MM.1S (cell line): ENCODE measurements at regions not wholly inside any gene's neighbourhood (a gene's known extent, or its start where the extent isn't known, plus 50 kb on each side); places are given as distances from the start of the nearest gene placed in this dataset.

Experiments
- DNase-seq: peaks from one replicate; pipeline ENCODE4 v3.0.0-alpha.2; 2015
- H2AFZ ChIP-seq: fragments of 300-600 bp; sonication (generic); 2 replicates; pipeline ENCODE4 v1.6.0; 2016; ENCODE audit warnings: antibody characterized with exemption, low read length
- H3F3A ChIP-seq: fragments of 300-600 bp; sonication (generic); 2 replicates; pipeline ENCODE4 v1.6.1; 2016; ENCODE audit warnings: mild to moderate bottlenecking, antibody characterized with exemption, low read length, moderate library complexity, mixed read lengths; ENCODE audit not compliant: insufficient read depth
- H3K27ac ChIP-seq: fragments of 300-600 bp; sonication (generic); 2 replicates; pipeline ENCODE4 v1.5.1; 2016; ENCODE audit warnings: mild to moderate bottlenecking, low read length
- H3K27me3 ChIP-seq: fragments of 300-600 bp; sonication (generic); replicated peaks from 2 replicates; pipeline ENCODE4 v1.6.0; 2016; ENCODE audit warnings: low read length; ENCODE audit not compliant: insufficient read depth
- H3K36me3 ChIP-seq: fragments of 300-600 bp; sonication (generic); replicated peaks from 2 replicates; pipeline ENCODE4 v1.6.1; 2016; ENCODE audit warnings: mild to moderate bottlenecking, low read length, mixed read lengths; ENCODE audit not compliant: insufficient read depth
- H3K4me1 ChIP-seq: fragments of 300-600 bp; sonication (generic); 2 replicates; pipeline ENCODE4 v1.6.1; 2016; ENCODE audit warnings: low read length, mixed read lengths
- H3K4me2 ChIP-seq: fragments of 300-600 bp; sonication (generic); 2 replicates; pipeline ENCODE4 v1.6.0; 2016; ENCODE audit warnings: low read depth, low read length
- H3K4me3 ChIP-seq: fragments of 300-600 bp; sonication (generic); 2 replicates; pipeline ENCODE4 v1.5.1; 2016; ENCODE audit warnings: low read length, mixed read lengths
- H3K79me2 ChIP-seq: fragments of 300-600 bp; sonication (generic); 2 replicates; pipeline ENCODE4 v1.6.1; 2016; ENCODE audit warnings: mixed run types, low read length, mixed read lengths
- H3K9ac ChIP-seq: fragments of 300-600 bp; sonication (generic); 2 replicates; pipeline ENCODE4 v1.6.1; 2016; ENCODE audit warnings: low read length, mixed read lengths
- H3K9me2 ChIP-seq: fragments of 300-600 bp; sonication (generic); replicated peaks from 2 replicates; pipeline ENCODE4 v1.6.1; 2016; ENCODE audit warnings: mild to moderate bottlenecking, low read length, mixed read lengths; ENCODE audit not compliant: insufficient read depth
- H3K9me3 ChIP-seq: fragments of 300-600 bp; sonication (generic); replicated peaks from 2 replicates; pipeline ENCODE4 v1.6.1; 2016; ENCODE audit warnings: mild to moderate bottlenecking, low read length, mixed read lengths; ENCODE audit not compliant: insufficient read depth
- H4K20me1 ChIP-seq: fragments of 300-600 bp; sonication (generic); 2 replicates; pipeline ENCODE4 v1.6.1; 2016; ENCODE audit warnings: mild to moderate bottlenecking, low read length, moderate library complexity, mixed read lengths; ENCODE audit not compliant: insufficient read depth
- CTCF ChIP-seq: fragments of 300-600 bp; sonication (generic); IDR thresholded peaks from 2 replicates; pipeline ENCODE4 v1.5.1; 2016; ENCODE audit warnings: antibody characterized with exemption, low read length, mixed read lengths
- EZH2 ChIP-seq: fragments of 300-600 bp; sonication (generic); optimal IDR thresholded peaks from 2 replicates; pipeline ENCODE3; 2017; ENCODE audit warnings: low read depth, mild to moderate bottlenecking, antibody characterized with exemption, low read length, mixed read lengths
- EZH2phosphoT487 ChIP-seq: fragments of 300-600 bp; sonication (generic); IDR thresholded peaks from 2 replicates; pipeline ENCODE4 v1.6.1; 2018; ENCODE audit warnings: antibody characterized with exemption, low read length

- Histone ChIP-seq H3K36me3 (no peaks in the 10 kb centered on the region), H3K9me2 (no peaks in the 10 kb centered on the region), H3F3A (no peaks in the 10 kb centered on the region), H3K4me3 (no peak overlapping the region), H3K27me3 (no peaks in the 10 kb centered on the region), H2AFZ (no peak overlapping the region), H3K4me1 (no peaks in the 10 kb centered on the region), H4K20me1 (no peaks in the 10 kb centered on the region), H3K9me3 (no peaks in the 10 kb centered on the region), H3K4me2 (no peak overlapping the region), H3K9ac (no peak overlapping the region), H3K79me2 (no peaks in the 10 kb centered on the region), H3K27ac (no peak overlapping the region)
- no peak for DNase-seq
- no peak for TF ChIP-seq EZH2phosphoT487
- TF ChIP-seq CTCF = no peak
- no peak for TF ChIP-seq EZH2
Measured at GRCh38 chr7:54678763-54679489, 80.1 kb downstream of the SEC61G start.

GRCh38 chr7:54674891-54675290, 84.1 kb downstream of the SEC61G start:
- Histone ChIP-seq H3K9me3 (no peaks in the 10 kb centered on the region), H3K4me3 (no peak overlapping the region), H3K27me3 (no peaks in the 10 kb centered on the region), H4K20me1 (no peaks in the 10 kb centered on the region), H3K79me2 (no peaks in the 10 kb centered on the region), H3K4me1 (no peaks in the 10 kb centered on the region), H3K27ac (no peak overlapping the region), H3K9ac (no peak overlapping the region), H3F3A (no peaks in the 10 kb centered on the region), H3K4me2 (no peak overlapping the region), H3K36me3 (no peaks in the 10 kb centered on the region), H3K9me2 (no peaks in the 10 kb centered on the region), H2AFZ (no peak overlapping the region)
- TF ChIP-seq EZH2phosphoT487 (no peak), EZH2 (no peak), CTCF (no peak)
- no peak for DNase-seq

GRCh38 chr7:54672519-54672918, 86.5 kb downstream of the SEC61G start:
- Histone ChIP-seq H3F3A (no peaks in the 10 kb centered on the region), H3K9ac (no peak overlapping the region), H4K20me1 (no peaks in the 10 kb centered on the region), H3K79me2 (no peaks in the 10 kb centered on the region), H3K4me3 (no peak overlapping the region), H3K27me3 (no peaks in the 10 kb centered on the region), H3K9me3 (no peaks in the 10 kb centered on the region), H3K36me3 (no peaks in the 10 kb centered on the region), H3K27ac (no peak overlapping the region), H3K4me2 (no peak overlapping the region), H2AFZ (no peak overlapping the region), H3K4me1 (no peaks in the 10 kb centered on the region), H3K9me2 (no peaks in the 10 kb centered on the region)
- TF ChIP-seq EZH2 (no peak), EZH2phosphoT487 (no peak), CTCF (no peak)
- DNase-seq = no peak
